Erythroblast (primary cell): ENCODE measurements at regions not wholly inside any gene's neighbourhood (a gene's known extent, or its start where the extent isn't known, plus 50 kb on each side); places are given as distances from the start of the nearest gene placed in this dataset.

Experiments used
- DNase-seq, 2 experiments: peaks; one replicate each; lab custom pipeline; 2025; lab: John Stamatoyannopoulos, UW
- GATA1 ChIP-seq: IDR thresholded peaks from 2 replicates; pipeline ENCODE4 v1.6.1; 2011; ENCODE audit warnings: low read depth, mild to moderate bottlenecking, control low read depth, low read length, moderate library complexity
- POLR2A ChIP-seq: IDR thresholded peaks from 2 replicates; pipeline ENCODE4 v1.6.1; 2011; ENCODE audit warnings: mild to moderate bottlenecking, low read length

DNA sequence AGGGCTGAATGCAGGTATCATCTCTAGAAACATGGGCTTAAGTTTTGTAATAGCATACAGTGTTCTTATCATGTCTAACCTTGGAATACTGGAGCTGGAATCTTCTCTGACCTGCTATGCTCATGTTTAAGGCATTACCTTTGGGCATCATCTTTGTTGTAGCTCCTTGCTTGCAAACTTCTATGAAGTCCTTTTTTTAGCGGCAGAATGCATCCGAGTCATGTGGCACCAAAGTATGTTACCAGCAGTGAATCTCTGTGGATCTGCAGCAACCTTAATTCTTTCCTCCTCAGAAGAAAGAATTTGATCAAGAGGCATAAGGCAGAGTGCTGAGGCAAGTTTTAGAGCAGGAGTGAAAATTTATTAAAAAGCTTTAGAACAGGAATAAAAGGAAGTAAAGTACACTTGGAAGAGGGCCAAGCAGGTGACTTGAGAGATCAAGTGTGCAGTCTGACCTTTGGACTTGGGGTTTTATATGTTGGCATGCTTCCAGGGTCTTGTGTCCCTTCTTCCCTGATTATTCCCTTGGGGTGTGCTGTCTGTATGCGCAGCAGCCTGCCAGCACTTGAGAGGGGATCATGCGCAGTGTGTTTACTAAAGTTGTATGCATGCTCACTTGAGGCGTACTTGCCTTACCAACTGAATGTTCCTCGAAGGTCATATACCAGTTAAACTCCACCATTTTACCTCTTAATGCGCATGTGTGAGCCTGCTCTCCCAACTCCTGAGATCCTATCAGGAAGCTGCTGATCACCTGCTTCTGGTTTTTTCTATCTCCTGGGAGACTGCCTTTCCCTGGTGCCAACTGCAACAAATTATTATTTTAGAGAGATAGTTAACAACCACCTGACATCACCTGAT is 115.5 kb downstream of the LACC1 start:
- DNase-seq: peak; percentile 13 to 36
- TF ChIP-seq POLR2A (no peak), GATA1 (no peak)

DNA sequence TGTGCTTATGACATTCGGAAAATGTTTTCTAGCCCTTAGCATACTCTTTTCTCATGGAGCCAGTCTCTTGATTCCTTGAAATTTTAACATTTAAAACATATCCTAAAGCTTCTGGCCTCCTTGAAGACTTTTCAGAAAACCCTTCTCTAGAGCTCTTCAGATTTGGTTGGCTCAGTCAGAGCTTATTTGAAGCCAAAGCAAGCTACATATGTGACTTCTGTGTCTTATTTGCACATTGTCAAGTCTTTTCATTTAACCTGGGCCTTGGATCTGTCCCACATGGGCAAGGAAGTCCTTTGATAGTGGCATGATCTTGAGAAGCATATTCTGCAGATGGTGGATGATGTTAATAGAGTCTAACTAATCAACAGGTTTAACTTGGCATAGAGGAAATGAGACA is 116.5 kb downstream of the LACC1 start:
- peak; percentile 30 to 62 for DNase-seq
- TF ChIP-seq POLR2A (no peak), GATA1 (no peak)

DNA sequence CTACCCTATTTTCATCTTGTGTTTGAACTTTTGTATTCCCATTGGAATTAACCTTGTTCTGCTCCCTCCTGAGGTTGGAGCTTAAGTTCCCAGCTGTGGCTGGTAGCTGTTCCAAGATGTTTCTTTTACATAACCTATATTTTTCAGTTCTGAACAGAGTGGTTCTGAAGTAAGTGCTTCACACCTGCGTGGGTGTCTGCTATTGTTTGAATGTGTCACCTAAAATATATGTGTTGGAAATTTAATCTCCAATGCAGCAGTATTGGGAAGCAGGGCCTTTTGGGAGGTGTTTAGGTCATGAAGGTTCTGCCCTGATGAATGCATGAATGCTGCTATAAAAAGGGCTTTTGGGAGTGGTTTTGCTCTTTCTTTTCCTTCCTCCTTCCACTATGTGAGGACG is 123.8 kb downstream of the LACC1 start:
- TF ChIP-seq POLR2A: no peak
- TF ChIP-seq GATA1: no peak
- no peak for DNase-seq

DNA sequence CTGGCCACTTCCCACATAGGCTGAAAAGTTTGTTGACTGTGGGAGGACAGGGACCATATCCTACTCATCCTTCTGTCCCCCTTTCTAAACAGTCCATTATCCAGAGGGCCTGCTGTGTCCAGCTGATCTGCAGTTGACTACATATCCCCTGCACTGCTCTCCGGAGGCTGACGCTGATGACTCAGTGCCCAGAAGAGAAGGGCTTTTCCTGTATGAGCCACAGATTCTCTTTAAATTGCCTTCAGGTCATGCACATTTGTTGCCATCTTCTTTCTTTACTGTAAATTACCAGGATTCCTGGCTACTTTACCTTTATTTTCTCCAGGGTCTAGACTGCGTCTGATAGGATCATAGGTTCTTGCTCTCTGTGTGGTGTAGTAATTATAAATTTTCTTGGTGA is 125.2 kb downstream of the LACC1 start:
- no peak for DNase-seq
- TF ChIP-seq POLR2A (no peak), GATA1 (no peak)

DNA sequence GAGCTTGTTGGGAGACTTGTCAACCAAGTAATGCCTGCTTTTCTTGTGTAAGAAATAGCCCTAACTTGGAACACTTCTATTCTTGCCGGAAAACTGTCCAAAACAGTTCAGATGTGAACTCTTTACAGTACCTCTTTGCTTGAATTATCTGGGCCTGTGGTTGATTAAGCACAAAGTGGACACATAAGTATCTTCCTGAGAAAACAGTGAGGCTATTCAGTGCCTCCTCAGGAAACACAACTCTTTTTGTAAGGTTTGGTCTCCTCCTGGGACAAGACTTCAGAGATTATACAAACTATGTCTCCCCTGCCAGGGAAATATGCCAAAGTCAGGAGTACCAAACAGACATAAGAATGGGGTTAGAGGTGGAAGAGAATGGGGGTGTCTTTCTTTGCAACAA is 127.7 kb downstream of the LACC1 start:
- no peak for DNase-seq

DNA sequence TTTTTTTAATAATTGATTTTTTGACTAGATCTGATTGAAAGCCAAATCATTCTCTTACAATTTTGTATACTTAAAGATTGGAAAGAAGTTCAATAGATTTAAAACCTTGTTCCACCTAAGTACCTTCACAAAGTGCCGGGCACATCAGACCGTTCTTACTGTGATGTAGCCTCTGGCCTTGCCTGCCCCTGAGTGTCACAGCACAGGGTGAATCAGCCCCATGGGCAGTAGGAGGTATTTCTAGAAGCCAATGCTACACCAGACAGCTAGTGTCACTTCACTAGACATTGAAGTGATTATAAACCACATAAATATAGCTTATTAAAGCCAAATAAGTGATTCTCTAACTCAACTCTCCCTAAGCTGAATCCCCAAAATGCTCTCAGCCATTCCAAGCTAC is 131.3 kb downstream of the LACC1 start:
- TF ChIP-seq POLR2A: no peak
- TF ChIP-seq GATA1: no peak
- no peak for DNase-seq

More for the DNA sequence above, 127.7 kb downstream of the LACC1 start:
- TF ChIP-seq POLR2A: no peak
- no peak for TF ChIP-seq GATA1

DNA sequence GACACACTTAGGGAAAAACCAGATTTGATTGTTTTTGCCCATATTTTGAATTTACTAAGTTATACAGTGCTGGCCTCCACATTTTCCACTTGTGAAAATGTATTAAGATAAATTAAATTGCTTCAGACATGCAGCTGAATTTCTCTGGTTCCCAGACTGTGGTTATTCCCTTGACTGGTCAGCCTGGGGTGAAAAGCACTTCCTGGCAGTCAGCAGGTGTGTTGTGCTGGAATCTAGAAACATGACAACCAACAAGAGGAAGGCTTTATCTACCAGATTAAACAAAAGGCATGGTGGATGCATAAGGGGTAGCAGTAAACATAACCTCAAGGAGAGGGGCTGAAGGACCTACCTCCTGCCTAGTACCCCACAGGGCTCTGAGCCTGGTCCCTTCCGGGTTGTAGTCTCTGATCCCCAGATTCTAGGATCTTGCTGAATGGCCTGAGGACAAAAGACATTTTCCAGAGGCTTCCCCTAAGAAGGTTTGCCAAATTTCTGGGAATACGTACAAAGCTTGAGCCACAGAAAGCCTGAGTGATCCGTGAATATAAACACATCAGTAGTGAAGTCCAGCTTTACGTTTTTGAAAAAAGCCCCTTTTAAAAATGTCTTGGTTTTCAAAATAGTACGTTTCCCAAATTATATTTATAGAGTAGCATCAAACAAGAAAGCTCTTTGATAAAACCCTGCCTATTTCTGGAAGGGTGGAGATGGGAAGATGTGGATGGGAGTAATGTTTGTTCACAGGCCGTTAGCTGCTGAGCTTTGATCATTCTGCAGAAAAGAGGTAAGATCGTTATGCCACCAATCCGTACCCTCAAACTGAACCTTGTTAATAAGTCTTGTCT is 133.4 kb downstream of the LACC1 start:
- DNase-seq: no peak
- TF ChIP-seq GATA1 (no peak), POLR2A (no peak)

DNA sequence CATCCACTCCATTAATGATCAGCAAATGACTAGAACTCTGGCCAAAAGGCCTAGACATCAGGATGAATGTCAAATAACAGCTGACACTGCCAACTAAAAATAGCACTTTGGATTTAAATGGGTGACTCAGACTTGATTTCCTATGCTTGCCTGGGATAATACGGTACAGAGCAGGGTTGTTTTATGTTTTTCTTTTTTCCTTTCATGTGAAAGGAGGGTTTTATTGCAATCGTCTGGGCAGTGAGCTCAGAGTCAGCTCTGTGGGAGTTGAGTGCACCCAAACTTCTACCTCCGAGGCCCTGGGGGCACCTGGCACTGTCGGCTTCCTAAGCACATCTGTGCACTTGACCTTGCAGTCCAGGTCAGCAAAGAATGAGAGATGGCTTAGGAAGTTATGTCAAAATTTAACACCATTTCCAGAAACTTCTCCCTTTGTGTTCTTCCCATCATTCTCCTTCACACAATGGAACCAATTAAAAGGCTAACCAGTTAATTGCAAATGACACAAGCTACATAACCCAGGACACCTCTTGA is 134.1 kb downstream of the LACC1 start:
- no peak for DNase-seq
- no peak for TF ChIP-seq POLR2A
- TF ChIP-seq GATA1: no peak

DNA sequence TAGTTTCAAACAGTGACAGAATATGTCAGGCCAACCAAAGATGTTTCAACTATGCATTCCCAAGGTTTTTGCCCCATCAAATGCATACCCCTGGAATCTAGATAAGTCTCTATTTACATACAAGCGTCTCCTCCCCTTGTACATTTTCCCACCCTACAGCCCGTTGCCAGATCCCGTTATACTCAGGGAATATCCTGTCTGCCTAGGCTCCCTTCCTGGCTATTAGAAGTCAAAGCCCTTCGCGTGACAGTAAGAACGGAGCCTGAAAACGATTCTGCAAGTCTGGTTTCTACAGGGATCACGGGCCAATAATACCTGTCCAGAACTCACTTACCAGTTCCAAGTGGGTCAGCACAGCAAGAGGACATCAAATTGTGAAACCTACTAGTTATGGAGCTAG is 134.8 kb downstream of the LACC1 start:
- TF ChIP-seq POLR2A: no peak
- DNase-seq: no peak

DNA sequence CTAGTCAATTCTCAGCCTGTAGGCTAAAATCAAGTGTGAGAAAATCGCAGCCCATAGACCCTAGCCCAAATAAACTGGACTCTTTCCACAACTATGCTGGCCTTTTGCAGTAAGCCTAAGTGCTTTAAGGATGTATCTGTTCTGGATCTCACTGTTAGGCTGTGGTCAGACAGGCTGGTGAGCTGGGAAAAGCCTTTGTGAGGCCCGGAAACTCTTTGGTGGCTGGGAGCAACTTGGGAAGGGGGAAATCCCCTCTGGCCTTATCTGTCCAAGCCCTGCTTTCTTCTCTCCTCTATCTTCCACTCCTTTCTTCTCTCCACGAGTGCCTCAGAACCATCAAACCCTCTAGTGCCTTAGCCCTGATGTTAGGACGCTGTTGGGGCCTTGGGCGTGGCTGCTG is 135.4 kb downstream of the LACC1 start:
- no peak for TF ChIP-seq GATA1
- TF ChIP-seq POLR2A: no peak
- DNase-seq: no peak

DNA sequence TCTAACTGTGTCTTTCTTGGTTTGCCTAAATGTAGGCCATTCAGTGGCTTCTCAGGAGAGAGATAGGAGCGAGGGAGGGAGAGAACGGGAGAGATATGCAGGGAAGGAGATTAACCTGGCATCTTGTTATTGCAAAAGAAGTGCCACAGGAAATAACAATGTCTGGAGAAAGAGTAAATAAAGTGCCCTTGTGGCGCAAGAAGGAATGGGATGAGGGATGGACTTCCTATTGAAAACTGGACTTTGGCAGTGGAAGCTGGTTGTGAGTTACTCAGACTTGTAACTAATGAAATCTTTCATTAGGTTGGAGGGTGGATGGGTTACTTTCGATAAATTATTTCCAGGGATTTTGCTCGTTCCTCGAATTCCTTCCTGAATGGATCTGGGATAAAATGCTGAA is 136.1 kb downstream of the LACC1 start:
- no peak for TF ChIP-seq GATA1
- TF ChIP-seq POLR2A: no peak
- DNase-seq: no peak

DNA sequence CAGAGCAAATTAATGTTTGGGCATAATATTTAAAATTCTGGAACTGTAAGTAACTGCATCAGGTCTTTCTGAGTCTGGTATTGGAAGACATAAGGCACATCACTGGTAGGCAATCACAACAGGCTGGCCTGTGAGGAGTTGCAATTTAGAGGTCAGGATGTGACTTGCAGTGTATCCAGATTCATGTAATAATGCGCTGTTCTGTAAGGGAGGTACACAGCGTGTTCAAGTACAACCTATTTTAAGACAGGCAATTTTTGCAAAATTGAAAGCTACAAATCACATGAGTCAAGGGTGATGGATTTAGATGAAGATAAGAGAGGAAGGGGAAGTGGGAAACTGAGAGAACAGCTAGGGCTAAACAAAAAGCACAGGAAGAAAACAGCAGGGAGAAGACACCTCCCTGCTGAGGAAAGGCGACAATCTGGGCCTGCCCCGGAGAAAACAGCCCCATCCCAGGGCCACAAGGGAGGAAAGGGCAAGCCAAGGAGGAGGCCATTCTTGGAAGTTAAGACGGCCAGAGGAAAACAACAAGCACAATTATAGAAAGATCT is 138.1 kb downstream of the LACC1 start:
- TF ChIP-seq POLR2A (no peak), GATA1 (no peak)
- DNase-seq: no peak

DNA sequence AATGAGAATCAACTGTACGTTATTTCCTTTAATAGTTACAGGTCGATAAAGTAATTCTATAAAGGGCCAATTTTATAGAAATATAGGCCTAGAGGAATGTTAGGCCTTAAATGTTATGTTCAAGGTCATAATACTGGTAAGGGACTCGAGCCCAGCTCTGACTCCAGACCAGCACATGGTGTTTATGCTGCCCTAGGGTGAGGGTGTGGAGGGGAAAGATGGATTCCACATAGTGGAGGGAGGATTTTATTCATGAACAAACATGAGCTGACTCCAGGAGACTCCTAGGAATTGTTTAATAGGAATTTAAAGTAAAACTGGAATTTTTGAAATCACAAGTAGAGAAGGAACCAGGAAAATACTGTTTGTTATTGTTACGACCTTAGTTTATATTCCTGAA is 139.9 kb downstream of the LACC1 start:
- TF ChIP-seq POLR2A (no peak), GATA1 (no peak)

DNA sequence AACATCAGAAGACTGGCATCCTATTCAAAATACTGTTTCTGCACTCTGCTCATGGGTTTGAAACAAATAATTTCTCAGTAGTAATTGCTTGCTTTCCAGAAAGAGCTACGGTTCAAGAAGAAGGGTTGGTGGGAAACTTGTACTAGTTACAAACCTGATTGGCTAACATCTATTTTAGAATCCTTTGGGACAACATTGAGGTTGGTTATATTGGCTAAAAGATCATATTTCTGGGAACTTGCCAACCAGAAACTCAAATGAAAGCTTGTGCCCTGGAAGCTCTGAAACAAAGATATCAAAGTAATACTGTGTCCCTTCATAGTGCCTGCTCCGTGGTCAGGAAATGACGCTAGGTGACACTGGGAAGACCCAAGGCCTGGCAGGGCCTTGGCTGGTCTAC is 141.7 kb downstream of the LACC1 start:
- no peak for TF ChIP-seq POLR2A
- no peak for TF ChIP-seq GATA1

More for the DNA sequence above, 139.9 kb downstream of the LACC1 start:
- no peak for DNase-seq

More for the DNA sequence above, 141.7 kb downstream of the LACC1 start:
- DNase-seq: no peak
